ENCODE measurements at regions not wholly inside any gene's neighbourhood (a gene's known extent, or its start where the extent isn't known, plus 50 kb on each side); places are given as distances from the start of the nearest gene placed in this dataset.

DNA sequence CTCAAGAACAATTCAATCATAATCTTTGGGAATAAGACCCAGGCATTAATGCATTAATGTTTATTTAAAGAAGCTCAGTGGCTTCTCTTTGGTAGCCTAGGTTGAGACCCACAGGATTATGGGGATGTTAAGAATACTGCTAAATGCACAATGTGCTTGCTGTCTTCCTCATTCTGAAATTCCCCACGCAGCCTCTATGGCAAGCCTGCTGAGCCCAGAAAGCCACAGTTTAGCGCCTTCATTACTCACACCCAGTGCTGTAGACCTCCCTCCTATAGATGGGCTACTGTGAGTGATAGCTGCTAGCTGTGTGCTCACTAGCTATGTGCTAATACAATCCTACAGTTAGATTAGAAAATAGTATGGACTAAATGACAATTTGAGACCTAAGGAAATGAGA is 90.6 kb downstream of the TNFSF13B start:
- H3K4me3 ChIP-seq, result no peak overlapping the region
- no peak for DNase-seq (ENCODE audit: low spot score)
- no peak overlapping the region for H3K27ac ChIP-seq
- TF ChIP-seq, protein P1, sequence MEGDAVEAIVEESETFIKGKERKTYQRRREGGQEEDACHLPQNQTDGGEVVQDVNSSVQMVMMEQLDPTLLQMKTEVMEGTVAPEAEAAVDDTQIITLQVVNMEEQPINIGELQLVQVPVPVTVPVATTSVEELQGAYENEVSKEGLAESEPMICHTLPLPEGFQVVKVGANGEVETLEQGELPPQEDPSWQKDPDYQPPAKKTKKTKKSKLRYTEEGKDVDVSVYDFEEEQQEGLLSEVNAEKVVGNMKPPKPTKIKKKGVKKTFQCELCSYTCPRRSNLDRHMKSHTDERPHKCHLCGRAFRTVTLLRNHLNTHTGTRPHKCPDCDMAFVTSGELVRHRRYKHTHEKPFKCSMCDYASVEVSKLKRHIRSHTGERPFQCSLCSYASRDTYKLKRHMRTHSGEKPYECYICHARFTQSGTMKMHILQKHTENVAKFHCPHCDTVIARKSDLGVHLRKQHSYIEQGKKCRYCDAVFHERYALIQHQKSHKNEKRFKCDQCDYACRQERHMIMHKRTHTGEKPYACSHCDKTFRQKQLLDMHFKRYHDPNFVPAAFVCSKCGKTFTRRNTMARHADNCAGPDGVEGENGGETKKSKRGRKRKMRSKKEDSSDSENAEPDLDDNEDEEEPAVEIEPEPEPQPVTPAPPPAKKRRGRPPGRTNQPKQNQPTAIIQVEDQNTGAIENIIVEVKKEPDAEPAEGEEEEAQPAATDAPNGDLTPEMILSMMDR (IDR thresholded peaks at IDR 0.05), result no peak

DNA sequence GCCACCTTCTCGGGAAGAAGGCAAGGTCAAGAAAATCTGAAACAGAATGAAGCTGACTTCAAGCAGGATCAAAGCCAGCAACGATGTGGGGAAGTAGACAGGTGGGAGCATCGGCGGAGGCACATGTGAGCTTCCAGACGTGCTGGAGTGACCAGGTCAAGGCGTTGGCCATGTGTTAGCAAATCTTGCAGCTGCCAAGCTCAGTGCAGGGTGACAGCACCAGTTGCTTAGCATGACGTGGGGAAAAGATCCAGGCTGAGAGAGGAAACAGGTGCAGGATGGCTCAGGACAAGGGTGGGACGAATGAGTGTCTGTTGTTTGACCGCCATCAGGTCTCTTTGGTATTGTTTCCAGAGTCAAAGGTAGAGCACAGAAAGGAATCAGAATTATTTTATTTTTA is 92.3 kb downstream of the TNFSF13B start:
- H3K27ac ChIP-seq, result no peak overlapping the region
- TF ChIP-seq, protein P1 (IDR thresholded peaks at IDR 0.05), result no peak
- no peak for DNase-seq (ENCODE audit: low spot score)

DNA sequence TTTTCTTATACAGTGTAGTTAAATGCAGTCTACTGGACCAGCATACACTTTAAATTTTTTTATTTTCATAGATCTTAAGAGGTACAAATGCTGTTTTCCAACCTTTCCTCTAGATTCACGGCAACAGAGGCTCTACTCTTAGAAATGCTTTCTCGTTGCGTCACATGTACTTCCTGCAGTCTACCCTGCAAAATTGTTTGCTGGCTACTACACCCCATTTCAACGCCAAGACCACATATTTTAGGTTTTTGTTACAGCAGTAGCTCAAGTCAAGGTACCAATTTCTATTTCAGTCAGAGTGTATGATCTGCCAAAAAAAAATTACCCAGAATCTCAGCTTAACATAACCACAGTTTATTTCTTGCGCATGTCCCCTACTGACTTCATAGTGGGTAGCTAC is 94.1 kb downstream of the TNFSF13B start:
- H3K4me3 ChIP-seq, result no peak overlapping the region
- no peak overlapping the region for H3K27ac ChIP-seq

More for the DNA sequence above, 92.3 kb downstream of the TNFSF13B start:
- no peak overlapping the region for H3K4me3 ChIP-seq

DNA sequence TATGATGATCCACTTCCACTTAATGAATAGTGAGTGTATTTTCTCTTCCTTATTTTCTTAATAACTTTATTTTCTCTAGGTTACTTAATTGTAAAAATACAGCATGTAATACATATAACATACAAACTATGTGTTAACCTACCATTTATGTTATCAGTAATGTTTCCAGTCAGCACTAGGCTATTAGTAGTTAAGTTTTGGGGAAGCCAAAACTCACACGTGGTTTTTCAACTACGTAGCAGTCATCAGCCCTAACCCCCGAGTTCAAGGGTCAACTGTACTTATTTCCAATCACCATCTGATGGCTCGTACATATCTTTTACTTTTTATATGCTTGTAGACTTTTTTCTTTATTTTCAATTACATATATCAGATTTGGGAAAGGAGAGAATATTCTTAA is 95.7 kb downstream of the TNFSF13B start:
- Histone ChIP-seq H3K4me3 (no peak overlapping the region), H3K27ac (no peak overlapping the region)
- TF ChIP-seq, protein P1 (IDR thresholded peaks at IDR 0.05), result no peak
- no peak for DNase-seq (ENCODE audit: low spot score)

More for the DNA sequence above, 94.1 kb downstream of the TNFSF13B start:
- DNase-seq (ENCODE audit: low spot score), result no peak
- TF ChIP-seq, protein P1 (IDR thresholded peaks at IDR 0.05), result no peak

DNA sequence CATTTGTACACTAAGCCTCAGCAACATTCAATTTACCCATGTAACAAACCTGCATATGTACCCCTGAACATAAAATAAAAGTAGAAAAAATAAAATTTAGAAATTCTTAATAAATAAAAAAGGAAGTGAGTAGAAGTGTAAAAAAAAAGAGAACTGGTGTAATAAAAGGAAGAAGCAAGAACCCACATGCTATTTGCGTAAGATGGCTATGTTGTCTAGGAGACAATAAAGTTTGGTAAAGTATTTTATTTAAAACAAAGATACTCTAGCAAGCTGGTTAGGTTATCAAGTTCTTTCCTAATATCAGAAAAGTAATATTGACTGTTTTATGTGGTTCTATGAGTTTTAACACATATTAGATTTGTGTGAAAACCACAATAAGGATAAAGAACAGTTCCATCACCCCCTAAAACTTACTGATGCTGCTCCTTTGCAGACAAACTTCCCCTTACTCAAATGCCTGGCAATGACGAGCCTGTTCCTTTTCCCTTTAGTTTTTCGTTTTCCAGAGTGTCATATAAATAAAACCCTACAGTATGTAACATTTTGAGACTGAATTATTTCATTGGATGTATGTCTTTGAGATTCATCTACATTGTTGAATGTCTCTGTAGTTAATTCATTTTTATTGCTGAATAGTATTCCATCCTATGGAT is 98.9 kb downstream of the TNFSF13B start:
- TF ChIP-seq, protein P1 (IDR thresholded peaks at IDR 0.05), result no peak
- Histone ChIP-seq H3K27ac (no peak overlapping the region), H3K4me3 (no peak overlapping the region)
- DNase-seq (ENCODE audit: low spot score), result no peak

DNA sequence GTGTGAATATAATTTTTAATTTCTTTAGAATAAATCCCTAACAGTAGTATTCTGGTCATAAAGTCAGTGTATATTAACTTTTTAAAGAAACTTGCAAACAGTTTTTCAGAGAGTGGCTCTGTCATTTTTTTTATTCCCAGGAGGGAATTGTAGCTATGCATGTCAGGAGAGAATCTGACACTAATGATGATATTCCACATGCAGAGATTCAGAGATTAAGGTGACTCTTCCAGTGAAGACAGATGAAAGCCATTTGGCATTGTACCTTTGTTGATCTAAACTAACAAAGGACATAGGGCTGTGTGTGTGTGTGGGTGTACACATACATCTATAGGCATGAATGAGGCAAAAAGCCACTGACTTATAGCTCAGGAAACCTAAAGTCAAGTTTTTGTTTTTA is 99.9 kb downstream of the TNFSF13B start:
- no peak overlapping the region for H3K27ac ChIP-seq
- TF ChIP-seq, protein P1 (IDR thresholded peaks at IDR 0.05), result no peak

DNA sequence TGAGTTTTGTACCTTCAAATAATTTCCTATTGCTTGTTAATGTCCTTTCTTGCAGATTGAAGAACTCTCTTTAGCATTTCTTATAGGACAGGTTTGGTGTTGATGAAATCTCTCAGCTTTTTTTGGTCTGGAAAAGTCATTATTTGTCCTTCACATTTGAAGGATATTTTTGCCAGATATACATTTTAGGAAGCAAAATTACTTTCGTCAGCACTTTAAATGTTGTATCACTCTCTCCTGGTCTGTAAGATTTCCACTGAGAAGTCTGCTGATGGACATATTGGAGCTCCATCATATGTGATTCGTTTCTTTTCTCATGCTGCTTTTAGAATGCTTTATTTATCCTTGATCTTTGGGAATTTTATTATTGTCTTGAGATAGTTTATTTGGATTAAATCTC is 105.5 kb downstream of the TNFSF13B start:
- no peak overlapping the region for H3K4me3 ChIP-seq
- TF ChIP-seq, protein P1 (IDR thresholded peaks at IDR 0.05), result no peak

More for the DNA sequence above, 99.9 kb downstream of the TNFSF13B start:
- no peak overlapping the region for H3K4me3 ChIP-seq
- DNase-seq (ENCODE audit: low spot score), result no peak

More for the DNA sequence above, 105.5 kb downstream of the TNFSF13B start:
- no peak overlapping the region for H3K27ac ChIP-seq
- DNase-seq (ENCODE audit: low spot score), result no peak
